DND-41 (cell line): ENCODE measurements at regions not wholly inside any gene's neighbourhood (a gene's known extent, or its start where the extent isn't known, plus 50 kb on each side); places are given as distances from the start of the nearest gene placed in this dataset.

ENCODE experiments used
- CTCF ChIP-seq: IDR thresholded peaks from 2 replicates; pipeline ENCODE4 v1.5.1; 2012; ENCODE audit warnings: borderline replicate concordance, low read length, moderate library complexity, mild to moderate bottlenecking; ENCODE audit not compliant: poor library complexity, severe bottlenecking; ENCODE audit errors: extremely low read depth
- EZH2 ChIP-seq: IDR thresholded peaks from 3 replicates; pipeline ENCODE4 v1.6.1; 2012; ENCODE audit warnings: borderline replicate concordance, low read depth, mild to moderate bottlenecking, moderate library complexity, low read length, inconsistent platforms; ENCODE audit not compliant: severe bottlenecking

GRCh38 chr2:177143444-177143843, 69.2 kb upstream of the HNRNPA3 start:
- TF ChIP-seq EZH2 (no peak), CTCF (no peak)
